ENCODE measurements at regions not wholly inside any gene's neighbourhood (a gene's known extent, or its start where the extent isn't known, plus 50 kb on each side); places are given as distances from the start of the nearest gene placed in this dataset.
A peak's percentile ranks its signal among the peaks of the same experiment; 100 is the strongest.

DNA sequence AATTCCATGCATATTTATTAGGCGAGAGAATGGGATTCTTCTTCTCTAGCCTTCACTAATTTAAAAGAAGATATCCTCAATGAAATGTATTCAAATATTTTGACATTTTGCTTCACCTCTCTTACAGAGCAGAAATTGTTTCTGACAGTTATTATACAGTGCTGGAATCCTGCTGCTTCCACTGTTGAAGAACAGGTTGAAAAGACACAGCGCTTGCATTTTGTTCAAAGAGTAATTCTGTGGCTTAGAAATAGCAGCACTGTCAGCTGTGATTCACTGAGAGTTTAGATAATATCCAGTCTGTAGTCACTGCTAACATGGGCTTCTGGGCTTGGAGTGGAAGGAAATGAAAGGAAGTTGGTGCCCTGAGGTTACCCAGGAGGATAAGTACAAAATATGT lies 117.1 kb upstream of the FBXL4 start:
- DNase-seq = no peak

DNA sequence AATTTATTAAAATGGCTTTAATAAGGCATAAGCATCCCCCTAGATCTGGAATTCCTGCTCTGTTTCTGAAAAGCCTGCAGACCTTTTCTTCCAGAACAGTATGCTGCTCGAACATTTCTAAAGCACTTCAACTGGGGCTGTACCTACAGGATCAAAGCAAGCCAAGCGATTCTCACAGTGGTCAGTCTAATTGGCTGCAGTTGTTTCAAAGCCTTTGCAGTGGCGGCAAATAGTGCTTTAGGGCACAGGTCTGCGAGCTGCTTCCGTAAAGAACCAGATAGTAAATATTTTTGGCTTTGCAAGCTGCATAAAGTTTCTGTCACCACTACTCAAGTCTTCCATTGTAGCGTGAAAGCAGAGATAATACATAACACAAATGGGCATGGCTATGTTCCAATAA lies 88.9 kb upstream of the FBXL4 start:
- no peak for DNase-seq

DNA sequence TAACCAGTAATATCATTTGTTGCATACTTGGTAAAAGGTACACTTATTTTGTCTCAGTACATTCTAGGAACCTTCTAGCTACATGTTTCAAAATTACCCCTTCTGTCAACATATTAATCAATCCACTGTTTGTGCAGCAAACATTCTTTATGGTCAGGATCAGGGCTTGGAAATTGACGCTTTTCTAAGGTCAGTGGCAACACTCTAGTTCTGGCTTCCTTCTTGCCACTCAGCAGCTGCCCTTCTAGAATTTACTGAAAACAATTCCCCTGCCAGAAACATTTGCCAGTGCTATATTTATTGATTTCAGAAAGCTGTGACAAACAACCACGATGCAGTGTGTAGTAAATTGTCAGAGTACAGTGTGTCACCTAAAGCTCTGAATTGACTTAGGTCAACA lies 84.7 kb upstream of the FBXL4 start:
- peak; percentile 27 for DNase-seq

DNA sequence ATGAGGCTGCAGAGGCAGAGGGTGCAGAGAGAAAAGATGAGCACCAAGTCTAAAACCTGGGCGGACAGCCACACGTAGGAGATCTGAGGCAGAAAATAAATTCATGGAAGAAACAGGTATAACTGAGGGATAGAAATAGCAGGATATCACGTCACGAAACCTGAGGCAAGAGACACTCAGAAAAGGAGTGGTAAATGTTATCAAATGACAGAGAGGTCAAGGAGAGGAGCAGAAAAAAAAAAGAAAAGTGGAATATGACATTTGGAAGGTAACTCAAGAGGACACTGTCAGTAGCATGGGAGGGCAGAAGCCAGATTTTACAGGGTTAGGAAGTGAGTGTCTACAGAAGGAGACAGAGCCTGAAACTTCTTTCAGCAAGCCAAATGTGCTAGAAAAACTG lies 84.2 kb upstream of the FBXL4 start:
- peak; percentile 6 for DNase-seq

DNA sequence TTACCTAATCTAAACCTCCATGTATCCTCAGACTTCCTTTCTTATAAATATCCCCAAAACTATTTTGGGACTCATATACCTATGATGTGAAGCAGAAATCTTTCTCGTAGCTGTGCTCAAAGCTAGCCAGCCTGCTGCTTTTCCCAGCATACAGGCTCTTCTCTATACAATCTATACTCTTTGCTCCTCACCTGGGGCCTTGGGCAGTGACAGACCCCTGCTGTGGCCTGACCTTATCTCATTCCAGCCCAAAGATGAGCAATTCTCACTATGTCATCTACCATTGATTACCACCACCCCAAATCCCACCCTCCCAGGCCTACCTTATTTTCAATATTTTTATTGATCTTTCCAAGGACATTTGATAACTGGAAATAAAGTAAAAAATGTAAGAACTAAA lies 83.2 kb upstream of the FBXL4 start:
- no peak for DNase-seq

DNA sequence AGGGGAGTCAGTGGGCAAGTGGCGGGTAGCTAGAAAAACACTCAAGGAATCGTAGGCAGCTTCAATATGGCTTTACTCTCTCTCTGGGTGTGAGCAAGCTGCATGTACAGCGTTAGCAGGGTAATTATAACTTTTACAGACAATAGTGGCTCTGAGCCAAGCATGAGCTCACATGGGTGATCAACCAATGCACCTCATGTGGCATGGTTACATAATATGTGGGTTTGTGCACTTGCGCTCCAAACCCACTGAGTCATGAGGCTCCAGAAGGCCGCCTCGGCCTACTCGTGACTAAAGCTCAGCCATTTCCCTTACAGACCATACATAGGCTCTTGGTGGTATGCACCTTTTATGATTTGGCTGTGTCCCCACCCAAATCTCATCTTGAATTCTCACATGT lies 78.4 kb upstream of the FBXL4 start:
- no peak for DNase-seq

DNA sequence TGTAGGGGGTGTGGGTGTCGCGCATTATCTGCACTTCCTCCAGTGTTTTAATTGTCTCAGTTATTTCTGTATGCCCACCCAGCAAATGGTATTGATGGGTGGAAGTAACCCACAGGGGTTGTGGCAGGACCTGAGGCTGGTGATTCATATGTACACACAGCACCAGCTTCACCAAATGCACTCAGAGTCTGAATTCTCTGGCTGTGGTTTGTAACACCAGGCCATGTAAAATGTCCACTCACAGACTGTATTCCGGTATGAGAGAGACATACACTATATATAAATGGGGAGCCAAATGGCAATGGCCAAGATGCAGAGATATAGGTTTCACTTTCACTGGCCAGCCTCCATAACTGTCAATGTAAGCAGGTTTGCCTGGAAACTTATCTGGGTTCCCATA lies 76.3 kb upstream of the FBXL4 start:
- no peak for DNase-seq

DNA sequence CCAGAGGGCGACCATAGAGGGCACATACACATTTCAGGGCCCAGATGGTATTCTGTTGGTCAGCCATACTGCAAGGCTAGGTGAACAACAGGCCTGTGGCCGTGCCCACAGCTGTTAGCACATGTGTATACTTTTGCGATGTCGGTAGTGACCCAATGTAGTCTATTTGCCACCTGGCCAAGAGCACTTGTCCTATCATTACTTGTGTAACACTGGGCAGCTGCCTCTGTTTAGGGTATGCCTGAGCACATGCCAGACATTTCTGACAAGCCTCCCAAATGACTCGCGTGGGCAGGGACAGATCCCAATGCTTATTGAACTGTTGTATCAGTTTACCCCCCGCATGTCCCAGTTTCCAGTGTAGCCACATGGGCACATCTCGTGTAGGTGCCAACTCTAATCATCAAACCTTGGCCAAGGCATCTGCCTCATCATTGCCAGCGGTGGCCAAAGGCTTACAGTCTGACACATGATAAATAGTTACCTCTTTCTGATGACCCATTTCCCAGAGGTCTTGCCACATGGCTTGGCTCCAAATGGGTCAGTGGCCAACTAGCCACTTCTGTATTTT lies 74.4 kb upstream of the FBXL4 start:
- no peak for DNase-seq

- no peak for DNase-seq
Observed at GRCh38 chr6:99019381-99019780, 71.6 kb upstream of the FBXL4 start.

GRCh38 chr6:99017150-99017549 lies 69.4 kb upstream of the FBXL4 start:
- no peak for DNase-seq

GRCh38 chr6:99016355-99016754 lies 68.6 kb upstream of the FBXL4 start:
- no peak for DNase-seq

- DNase-seq = no peak
Observed at GRCh38 chr6:99014061-99014460, 66.3 kb upstream of the FBXL4 start.

- no peak for DNase-seq
Observed at GRCh38 chr6:99013661-99014060, 65.9 kb upstream of the FBXL4 start.

GRCh38 chr6:99013145-99013544 lies 65.4 kb upstream of the FBXL4 start:
- DNase-seq = no peak

DNA sequence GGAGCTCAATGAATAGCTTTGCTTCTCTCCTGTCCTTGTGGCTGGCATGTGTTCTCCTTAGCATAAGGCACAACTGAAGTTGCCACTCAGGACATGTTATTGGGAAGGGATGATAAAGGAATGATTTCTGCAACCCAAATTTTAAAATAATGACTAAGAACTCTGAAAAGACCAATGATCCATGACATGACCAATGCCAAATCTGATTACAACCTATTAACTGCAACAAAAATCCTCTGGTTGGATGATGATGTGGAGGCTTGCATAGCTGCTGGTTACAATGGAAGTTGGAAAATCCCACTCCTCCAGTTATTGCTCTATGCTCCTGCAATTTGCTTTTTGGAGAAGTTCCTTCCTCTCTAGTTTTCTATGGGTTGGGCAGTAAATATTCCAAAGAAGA lies 63.4 kb upstream of the FBXL4 start:
- DNase-seq = no peak

DNA sequence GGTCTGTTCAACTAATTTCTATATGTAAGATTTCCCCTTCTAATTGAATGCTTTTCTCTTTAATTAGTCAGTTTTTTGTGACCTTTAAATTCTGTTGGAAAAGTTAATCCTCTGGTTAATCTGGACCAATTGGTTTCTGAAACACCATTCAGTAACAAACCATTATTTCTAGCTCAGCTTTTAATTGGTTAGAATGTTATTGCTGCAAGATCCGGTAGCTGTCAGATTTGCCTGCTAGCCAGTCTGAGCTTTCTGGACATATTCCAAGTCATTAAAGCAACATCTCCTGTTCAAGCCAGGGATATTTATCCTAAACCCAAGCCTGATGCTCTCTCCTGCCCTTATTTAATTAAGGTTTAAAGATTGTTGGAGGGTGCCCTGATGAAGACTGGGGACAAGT lies 55.1 kb upstream of the FBXL4 start:
- DNase-seq = peak; percentile 32

DNA sequence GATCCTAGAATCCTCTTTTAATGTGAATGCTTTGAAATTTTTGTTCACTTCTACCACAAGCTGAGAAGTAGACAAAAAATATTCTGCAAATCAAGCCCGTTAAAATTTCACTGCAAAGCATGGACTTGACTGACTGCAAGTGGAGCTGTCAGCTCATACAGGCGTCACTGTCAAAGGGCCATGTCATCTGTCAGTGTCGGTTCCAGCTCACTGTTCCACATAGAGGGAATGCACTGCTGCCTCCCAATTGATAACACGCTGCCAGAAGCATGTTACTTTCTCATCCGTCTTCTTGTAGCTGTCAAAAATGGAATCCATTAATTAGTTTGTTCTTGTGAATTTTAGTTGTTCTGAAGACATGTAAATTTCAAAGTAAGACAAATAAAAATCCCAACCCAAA lies 50.4 kb upstream of the FBXL4 start:
- no peak for DNase-seq

Measured in NCI-H2029 (cell line).